Peyer's patch (tissue), 4 donors: ENCODE measurements at regions not wholly inside any gene's neighbourhood (a gene's known extent, or its start where the extent isn't known, plus 50 kb on each side); places are given as distances from the start of the nearest gene placed in this dataset.

ENCODE experiments used
- POLR2A ChIP-seq, 2 donors: fragments of 450-650 bp; IDR thresholded peaks; one replicate each; pipeline ENCODE4 v1.5.1; 2017; ENCODE audit warnings: antibody characterized with exemption in 2 of 2, mild to moderate bottlenecking in 2 of 2, moderate library complexity in 2 of 2
- TF ChIP-seq, protein P1 (sequence below), 6 experiments: fragments of 450-650 bp in 4 of 6; fragments of 200-600 bp in 2 of 6; sonication (generic) in 1 of 6; IDR thresholded peaks; one replicate each; pipeline ENCODE4 v1.5.1; 2017 to 2019; ENCODE audit warnings: antibody characterized with exemption in 6 of 6, mild to moderate bottlenecking in 3 of 6, moderate library complexity in 1 of 6

DNA sequence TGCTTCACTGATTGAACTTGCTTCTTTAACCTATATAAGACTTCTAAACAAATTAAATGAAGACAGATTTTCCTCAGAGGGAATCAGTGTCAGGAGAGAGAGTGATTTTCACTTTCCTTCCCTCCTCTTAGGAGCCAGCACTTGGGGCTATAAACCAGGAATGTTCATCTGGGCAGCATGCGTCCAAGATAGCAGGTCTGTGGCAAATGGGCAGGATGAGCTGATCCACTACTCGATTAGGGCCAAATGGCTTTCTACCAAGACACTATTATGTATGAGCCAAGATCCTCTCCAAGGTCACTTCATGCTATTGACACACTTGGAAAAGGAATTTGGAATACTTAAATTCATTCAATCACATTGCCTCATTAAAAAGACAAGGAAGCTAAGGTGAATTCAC is 203.9 kb upstream of the GRID2 start:
- TF ChIP-seq, protein P1, sequence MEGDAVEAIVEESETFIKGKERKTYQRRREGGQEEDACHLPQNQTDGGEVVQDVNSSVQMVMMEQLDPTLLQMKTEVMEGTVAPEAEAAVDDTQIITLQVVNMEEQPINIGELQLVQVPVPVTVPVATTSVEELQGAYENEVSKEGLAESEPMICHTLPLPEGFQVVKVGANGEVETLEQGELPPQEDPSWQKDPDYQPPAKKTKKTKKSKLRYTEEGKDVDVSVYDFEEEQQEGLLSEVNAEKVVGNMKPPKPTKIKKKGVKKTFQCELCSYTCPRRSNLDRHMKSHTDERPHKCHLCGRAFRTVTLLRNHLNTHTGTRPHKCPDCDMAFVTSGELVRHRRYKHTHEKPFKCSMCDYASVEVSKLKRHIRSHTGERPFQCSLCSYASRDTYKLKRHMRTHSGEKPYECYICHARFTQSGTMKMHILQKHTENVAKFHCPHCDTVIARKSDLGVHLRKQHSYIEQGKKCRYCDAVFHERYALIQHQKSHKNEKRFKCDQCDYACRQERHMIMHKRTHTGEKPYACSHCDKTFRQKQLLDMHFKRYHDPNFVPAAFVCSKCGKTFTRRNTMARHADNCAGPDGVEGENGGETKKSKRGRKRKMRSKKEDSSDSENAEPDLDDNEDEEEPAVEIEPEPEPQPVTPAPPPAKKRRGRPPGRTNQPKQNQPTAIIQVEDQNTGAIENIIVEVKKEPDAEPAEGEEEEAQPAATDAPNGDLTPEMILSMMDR (IDR thresholded peaks at IDR 0.05): no peak
- TF ChIP-seq POLR2A (IDR thresholded peaks at IDR 0.05): no peak
